Ovary (tissue), 7 donors: ENCODE measurements at regions not wholly inside any gene's neighbourhood (a gene's known extent, or its start where the extent isn't known, plus 50 kb on each side); places are given as distances from the start of the nearest gene placed in this dataset.

Experiments used
- DNase-seq, 5 donors: peaks; one replicate each; pipeline ENCODE4 v3.0.0-alpha.2; 2019 to 2020
- H3K27ac ChIP-seq, 2 donors: fragments of 200-600 bp; one replicate each; pipeline versions ENCODE4 v1.5.1 to v1.8.0; 2019 to 2022
- H3K27me3 ChIP-seq: fragments of 200-600 bp; one replicate; pipeline ENCODE4 v1.8.0; 2022
- H3K36me3 ChIP-seq: fragments of 200-600 bp; sonication (generic); one replicate; pipeline ENCODE4 v1.5.1; 2019
- H3K4me1 ChIP-seq: one replicate; pipeline ENCODE4 v1.8.1; 2013; ENCODE audit warnings: mild to moderate bottlenecking, moderate library complexity; ENCODE audit not compliant: insufficient read depth
- H3K4me3 ChIP-seq: fragments of 200-600 bp; sonication (generic); one replicate; pipeline ENCODE4 v1.5.1; 2017
- H3K9me3 ChIP-seq, 2 donors: fragments of 200-600 bp in 1 of 2; sonication (generic) in 1 of 2; one replicate each; pipeline versions ENCODE4 v1.5.1 to v1.8.1; 2013 to 2019; ENCODE audit warnings: mild to moderate bottlenecking in 1 of 2, moderate library complexity in 1 of 2
- EP300 ChIP-seq: sonication (generic); formaldehyde crosslinking; IDR thresholded peaks from one replicate; pipeline ENCODE4 v1.6.1; 2017; ENCODE audit warnings: antibody characterized with exemption
- POLR2A ChIP-seq: fragments of 450-650 bp; IDR thresholded peaks from one replicate; pipeline ENCODE4 v1.6.1; 2017; ENCODE audit warnings: antibody characterized with exemption, mild to moderate bottlenecking, moderate library complexity
- WGBS, 3 donors: extraction: QIAGEN DNeasy Blood & Tissue Kit in 1 of 3; methylation state at CpG; one replicate each; pipeline versions ENCODE4 v1.1.5 to v1.1.7; 2013 to 2017; 5-methylcytosine and 5-hydroxymethylcytosine counted together
- intact Hi-C, 4 donors: fragments of 100-400 bp; cut with DNase I; formaldehyde crosslinking; loops; one replicate each; pipeline versions ENCODE4 v1.11.0 to v1.15.1; 2022 to 2023
- TF ChIP-seq, protein P1 (sequence below), 3 donors: fragments of 450-650 bp in 2 of 3; fragments of 200-600 bp in 1 of 3; IDR thresholded peaks; one replicate each; pipeline versions ENCODE4 v1.5.1 to v1.8.0; 2016 to 2022; ENCODE audit warnings: antibody characterized with exemption in 3 of 3, mild to moderate bottlenecking in 1 of 3
- donor health status: DM: no; HTN: no; CAD: no; lungs with moderate emphysema.
- donor health status: DM: no; HTN: no; CAD: no.
- donor health status: Bipolar disorder and iron deficiency.
- donor health status: DM: no; HTN: no; CAD: no.
- donor health status: DM: yes; HTN: yes; CAD: no.

DNA sequence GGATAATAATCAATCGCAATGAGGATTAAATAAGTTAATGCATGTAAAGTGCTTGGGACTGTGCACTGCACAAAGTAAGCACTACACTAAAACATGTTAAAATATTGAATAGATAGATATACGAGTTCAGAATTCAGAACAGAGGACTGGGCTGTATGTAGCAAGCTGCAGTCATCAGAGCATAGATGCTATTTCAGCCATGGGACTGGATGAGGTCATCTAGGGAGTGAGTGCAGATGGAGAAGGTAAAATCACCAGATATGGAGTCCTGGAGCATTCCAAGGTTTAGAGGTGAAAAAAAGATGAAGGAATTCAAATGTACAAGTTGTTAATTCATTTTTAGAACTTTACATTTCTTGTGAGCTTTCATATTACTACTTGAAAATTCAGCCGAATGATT is 347.5 kb upstream of the DDI1 start:
- no peaks in the 10 kb centered on the region for H3K36me3 ChIP-seq
- H3K4me1 ChIP-seq, result no peaks in the 10 kb centered on the region
- H3K27me3 ChIP-seq, result no peaks in the 10 kb centered on the region
- WGBS, 3 donors, result 91 to 94% (median 93%) methylated on average over 3 of the region's 3 CpGs
- H3K27ac ChIP-seq, result no peak overlapping the region
- no peak for TF ChIP-seq POLR2A
- TF ChIP-seq, protein P1, sequence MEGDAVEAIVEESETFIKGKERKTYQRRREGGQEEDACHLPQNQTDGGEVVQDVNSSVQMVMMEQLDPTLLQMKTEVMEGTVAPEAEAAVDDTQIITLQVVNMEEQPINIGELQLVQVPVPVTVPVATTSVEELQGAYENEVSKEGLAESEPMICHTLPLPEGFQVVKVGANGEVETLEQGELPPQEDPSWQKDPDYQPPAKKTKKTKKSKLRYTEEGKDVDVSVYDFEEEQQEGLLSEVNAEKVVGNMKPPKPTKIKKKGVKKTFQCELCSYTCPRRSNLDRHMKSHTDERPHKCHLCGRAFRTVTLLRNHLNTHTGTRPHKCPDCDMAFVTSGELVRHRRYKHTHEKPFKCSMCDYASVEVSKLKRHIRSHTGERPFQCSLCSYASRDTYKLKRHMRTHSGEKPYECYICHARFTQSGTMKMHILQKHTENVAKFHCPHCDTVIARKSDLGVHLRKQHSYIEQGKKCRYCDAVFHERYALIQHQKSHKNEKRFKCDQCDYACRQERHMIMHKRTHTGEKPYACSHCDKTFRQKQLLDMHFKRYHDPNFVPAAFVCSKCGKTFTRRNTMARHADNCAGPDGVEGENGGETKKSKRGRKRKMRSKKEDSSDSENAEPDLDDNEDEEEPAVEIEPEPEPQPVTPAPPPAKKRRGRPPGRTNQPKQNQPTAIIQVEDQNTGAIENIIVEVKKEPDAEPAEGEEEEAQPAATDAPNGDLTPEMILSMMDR (IDR thresholded peaks at IDR 0.05), result no peak
- no peak for TF ChIP-seq EP300
- H3K9me3 ChIP-seq, result no peaks in the 10 kb centered on the region
- H3K4me3 ChIP-seq, result no peak overlapping the region
- intact Hi-C loops, result loop anchor here in 1 of 4 donors (10.0 kb wide), 1 partner anchor 906 kb away; no protein-coding TSS in a partner anchor
- no peak for DNase-seq

DNA sequence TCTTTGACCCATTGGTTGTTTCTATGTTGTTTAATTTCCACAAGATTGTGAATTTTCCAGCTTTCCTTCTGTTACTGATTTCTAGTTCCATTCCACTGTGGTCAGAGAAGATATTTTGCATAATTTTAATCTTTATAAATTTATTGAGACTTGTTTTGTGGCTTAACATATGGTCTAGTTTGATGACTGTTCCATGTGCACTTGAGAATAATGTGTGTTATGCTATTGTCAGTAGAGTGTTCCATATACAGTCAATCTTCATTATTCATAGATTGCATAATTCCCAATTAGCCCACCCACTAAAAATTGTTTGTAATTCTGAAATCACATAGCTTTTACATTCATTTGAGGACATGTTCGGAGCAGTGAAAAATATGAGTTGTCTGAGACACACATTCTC is 346.1 kb upstream of the DDI1 start:
- Histone ChIP-seq H3K4me1 (no peaks in the 10 kb centered on the region), H3K4me3 (no peak overlapping the region), H3K27ac (no peak overlapping the region), H3K9me3 (no peaks in the 10 kb centered on the region), H3K27me3 (no peaks in the 10 kb centered on the region), H3K36me3 (no peaks in the 10 kb centered on the region)
- TF ChIP-seq, protein P1 (IDR thresholded peaks at IDR 0.05), result no peak
- TF ChIP-seq EP300 (no peak), POLR2A (no peak)
- intact Hi-C loops, result no loop called here
- no peak for DNase-seq
- 45 to 95% (median 51%) methylated on average over 1 of the region's 1 CpG for WGBS, 3 donors

DNA sequence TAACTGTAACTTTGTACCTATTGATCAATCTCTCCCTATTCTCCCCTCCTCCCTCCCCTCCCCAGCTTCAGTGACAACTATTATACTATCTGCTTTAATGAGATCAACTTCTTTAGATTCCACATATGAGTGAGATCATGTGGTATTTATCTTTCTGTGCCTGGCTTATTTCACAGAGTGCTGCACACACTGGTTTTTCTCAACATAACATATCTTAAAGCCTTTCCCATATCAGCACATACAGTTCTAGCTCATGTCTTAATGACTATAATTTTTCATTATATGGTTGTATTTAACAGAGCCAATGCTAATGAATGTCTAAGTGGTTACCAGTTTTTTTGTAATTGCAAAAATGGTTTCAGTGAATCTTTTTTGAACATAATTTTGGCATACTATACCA is 340.3 kb upstream of the DDI1 start:
- DNase-seq, result no peak
- Histone ChIP-seq H3K4me1 (no peaks in the 10 kb centered on the region), H3K4me3 (no peak overlapping the region), H3K27me3 (no peaks in the 10 kb centered on the region), H3K36me3 (no peaks in the 10 kb centered on the region), H3K27ac (no peak overlapping the region), H3K9me3 (no peaks in the 10 kb centered on the region)
- intact Hi-C loops, result loop anchor here in 1 of 4 donors (5.0 kb wide), 1 partner anchor 1296 kb away; no protein-coding TSS in a partner anchor
- TF ChIP-seq POLR2A (no peak), EP300 (no peak)
- TF ChIP-seq, protein P1 (IDR thresholded peaks at IDR 0.05), result no peak

DNA sequence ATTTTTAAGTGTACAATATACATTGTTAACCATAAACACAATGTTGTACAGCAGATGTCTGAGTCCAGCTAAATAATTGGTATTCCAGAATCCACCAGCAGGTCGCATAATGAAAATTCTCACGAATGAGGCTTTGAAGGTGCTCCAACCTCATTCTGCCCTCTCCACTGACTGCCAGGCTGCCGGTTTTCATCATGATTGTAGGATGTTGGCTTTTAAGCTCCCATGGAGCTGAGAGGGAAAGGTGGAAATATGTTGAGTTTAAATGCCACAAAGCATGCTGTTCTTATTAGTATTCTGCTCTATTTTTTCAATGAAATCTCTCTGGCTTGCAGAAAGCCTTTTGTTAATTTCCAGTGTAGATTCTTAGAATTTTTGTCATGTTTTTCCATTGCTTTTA is 337.2 kb upstream of the DDI1 start:
- H3K9me3 ChIP-seq, result no peaks in the 10 kb centered on the region
- no peaks in the 10 kb centered on the region for H3K4me1 ChIP-seq
- H3K27me3 ChIP-seq, result no peaks in the 10 kb centered on the region
- intact Hi-C loops, result loop anchor here in 1 of 4 donors (5.0 kb wide), 1 partner anchor 1293 kb away; no protein-coding TSS in a partner anchor
- no peak overlapping the region for H3K4me3 ChIP-seq
- H3K36me3 ChIP-seq, result no peaks in the 10 kb centered on the region
- WGBS, 3 donors, result 59 to 69% (median 64%) methylated on average over 3 of the region's 3 CpGs
- no peak for DNase-seq
- TF ChIP-seq, protein P1 (IDR thresholded peaks at IDR 0.05), result no peak
- TF ChIP-seq EP300 (no peak), POLR2A (no peak)
- no peak overlapping the region for H3K27ac ChIP-seq
